ENCODE measurements at regions not wholly inside any gene's neighbourhood (a gene's known extent, or its start where the extent isn't known, plus 50 kb on each side); places are given as distances from the start of the nearest gene placed in this dataset.

- DNase-seq (ENCODE audit: low read depth, low spot score): no peak
- in situ Hi-C loops (cut with HindIII; ENCODE audit: low pct_unique_long_range_greater_than_20kb, low sequenced_read_pairs): no loop called here
These were observed 172.3 kb upstream of the RPS6KA3 start for GRCh38 chrX:20438871-20439526.

- DNase-seq (ENCODE audit: low read depth, low spot score): no peak
- in situ Hi-C loops (cut with HindIII; ENCODE audit: low pct_unique_long_range_greater_than_20kb, low sequenced_read_pairs): no loop called here
These were observed 171.0 kb upstream of the RPS6KA3 start for GRCh38 chrX:20437683-20438082.

GRCh38 chrX:20435913-20436312 is 169.2 kb upstream of the RPS6KA3 start:
- DNase-seq (ENCODE audit: low read depth, low spot score): no peak
- in situ Hi-C loops (cut with HindIII; ENCODE audit: low pct_unique_long_range_greater_than_20kb, low sequenced_read_pairs): no loop called here

- in situ Hi-C loops (cut with HindIII; ENCODE audit: low pct_unique_long_range_greater_than_20kb, low sequenced_read_pairs): no loop called here
- DNase-seq (ENCODE audit: low read depth, low spot score): no peak
These were observed 168.3 kb upstream of the RPS6KA3 start for GRCh38 chrX:20434986-20435385.

GRCh38 chrX:20433388-20433775 is 166.7 kb upstream of the RPS6KA3 start:
- no peak for DNase-seq (ENCODE audit: low read depth, low spot score)
- in situ Hi-C loops (cut with HindIII; ENCODE audit: low pct_unique_long_range_greater_than_20kb, low sequenced_read_pairs): no loop called here

- in situ Hi-C loops (cut with HindIII; ENCODE audit: low pct_unique_long_range_greater_than_20kb, low sequenced_read_pairs): no loop called here
- DNase-seq (ENCODE audit: low read depth, low spot score): no peak
These were observed 166.2 kb upstream of the RPS6KA3 start for GRCh38 chrX:20432746-20433387.

- DNase-seq (ENCODE audit: low read depth, low spot score): no peak
- in situ Hi-C loops (cut with HindIII; ENCODE audit: low pct_unique_long_range_greater_than_20kb, low sequenced_read_pairs): no loop called here
These were observed 165.3 kb upstream of the RPS6KA3 start for GRCh38 chrX:20432048-20432447.

- no peak for DNase-seq (ENCODE audit: low read depth, low spot score)
- in situ Hi-C loops (cut with HindIII; ENCODE audit: low pct_unique_long_range_greater_than_20kb, low sequenced_read_pairs): no loop called here
These were observed 164.8 kb upstream of the RPS6KA3 start for GRCh38 chrX:20431486-20431885.

- in situ Hi-C loops (cut with HindIII; ENCODE audit: low pct_unique_long_range_greater_than_20kb, low sequenced_read_pairs): no loop called here
- DNase-seq (ENCODE audit: low read depth, low spot score): no peak
These were observed 160.6 kb upstream of the RPS6KA3 start for GRCh38 chrX:20427173-20427770.

- in situ Hi-C loops (cut with HindIII; ENCODE audit: low pct_unique_long_range_greater_than_20kb, low sequenced_read_pairs): no loop called here
- DNase-seq (ENCODE audit: low read depth, low spot score): no peak
These were observed 155.0 kb upstream of the RPS6KA3 start for GRCh38 chrX:20421697-20422096.

- in situ Hi-C loops (cut with HindIII; ENCODE audit: low pct_unique_long_range_greater_than_20kb, low sequenced_read_pairs): no loop called here
- DNase-seq (ENCODE audit: low read depth, low spot score): peak; percentile 1
These were observed 154.6 kb upstream of the RPS6KA3 start for GRCh38 chrX:20421275-20421674.

GRCh38 chrX:20420058-20420457 is 153.3 kb upstream of the RPS6KA3 start:
- in situ Hi-C loops (cut with HindIII; ENCODE audit: low pct_unique_long_range_greater_than_20kb, low sequenced_read_pairs): no loop called here
- DNase-seq (ENCODE audit: low read depth, low spot score): no peak

- in situ Hi-C loops (cut with HindIII; ENCODE audit: low pct_unique_long_range_greater_than_20kb, low sequenced_read_pairs): no loop called here
- no peak for DNase-seq (ENCODE audit: low read depth, low spot score)
These were observed 151.9 kb upstream of the RPS6KA3 start for GRCh38 chrX:20418379-20419150.

- in situ Hi-C loops (cut with HindIII; ENCODE audit: low pct_unique_long_range_greater_than_20kb, low sequenced_read_pairs): no loop called here
- DNase-seq (ENCODE audit: low read depth, low spot score): no peak
These were observed 148.2 kb upstream of the RPS6KA3 start for GRCh38 chrX:20414762-20415445.

GRCh38 chrX:20414066-20414465 is 147.4 kb upstream of the RPS6KA3 start:
- no peak for DNase-seq (ENCODE audit: low read depth, low spot score)
- in situ Hi-C loops (cut with HindIII; ENCODE audit: low pct_unique_long_range_greater_than_20kb, low sequenced_read_pairs): no loop called here

- in situ Hi-C loops (cut with HindIII; ENCODE audit: low pct_unique_long_range_greater_than_20kb, low sequenced_read_pairs): no loop called here
- DNase-seq (ENCODE audit: low read depth, low spot score): no peak
These were observed 146.3 kb upstream of the RPS6KA3 start for GRCh38 chrX:20412871-20413486.

- DNase-seq (ENCODE audit: low read depth, low spot score): no peak
- in situ Hi-C loops (cut with HindIII; ENCODE audit: low pct_unique_long_range_greater_than_20kb, low sequenced_read_pairs): no loop called here
These were observed 143.8 kb upstream of the RPS6KA3 start for GRCh38 chrX:20410540-20410939.

GRCh38 chrX:20409991-20410390 is 143.3 kb upstream of the RPS6KA3 start:
- in situ Hi-C loops (cut with HindIII; ENCODE audit: low pct_unique_long_range_greater_than_20kb, low sequenced_read_pairs): no loop called here
- DNase-seq (ENCODE audit: low read depth, low spot score): no peak
